Ovary (tissue), 7 donors: ENCODE measurements at regions not wholly inside any gene's neighbourhood (a gene's known extent, or its start where the extent isn't known, plus 50 kb on each side); places are given as distances from the start of the nearest gene placed in this dataset.

ENCODE experiments used
- DNase-seq, 5 donors: peaks; one replicate each; pipeline ENCODE4 v3.0.0-alpha.2; 2019 to 2020
- H3K27ac ChIP-seq, 2 donors: fragments of 200-600 bp; one replicate each; pipeline versions ENCODE4 v1.5.1 to v1.8.0; 2019 to 2022
- H3K27me3 ChIP-seq: fragments of 200-600 bp; one replicate; pipeline ENCODE4 v1.8.0; 2022
- H3K36me3 ChIP-seq: fragments of 200-600 bp; sonication (generic); one replicate; pipeline ENCODE4 v1.5.1; 2019
- H3K4me1 ChIP-seq: one replicate; pipeline ENCODE4 v1.8.1; 2013; ENCODE audit warnings: mild to moderate bottlenecking, moderate library complexity; ENCODE audit not compliant: insufficient read depth
- H3K4me3 ChIP-seq: fragments of 200-600 bp; sonication (generic); one replicate; pipeline ENCODE4 v1.5.1; 2017
- H3K9me3 ChIP-seq, 2 donors: fragments of 200-600 bp in 1 of 2; sonication (generic) in 1 of 2; one replicate each; pipeline versions ENCODE4 v1.5.1 to v1.8.1; 2013 to 2019; ENCODE audit warnings: mild to moderate bottlenecking in 1 of 2, moderate library complexity in 1 of 2
- EP300 ChIP-seq: sonication (generic); formaldehyde crosslinking; IDR thresholded peaks from one replicate; pipeline ENCODE4 v1.6.1; 2017; ENCODE audit warnings: antibody characterized with exemption
- POLR2A ChIP-seq: fragments of 450-650 bp; IDR thresholded peaks from one replicate; pipeline ENCODE4 v1.6.1; 2017; ENCODE audit warnings: antibody characterized with exemption, mild to moderate bottlenecking, moderate library complexity
- WGBS, 3 donors: extraction: QIAGEN DNeasy Blood & Tissue Kit in 1 of 3; methylation state at CpG; one replicate each; pipeline versions ENCODE4 v1.1.5 to v1.1.7; 2013 to 2017; 5-methylcytosine and 5-hydroxymethylcytosine counted together
- intact Hi-C, 4 donors: fragments of 100-400 bp; cut with DNase I; formaldehyde crosslinking; loops; one replicate each; pipeline versions ENCODE4 v1.11.0 to v1.15.1; 2022 to 2023
- TF ChIP-seq, protein P1 (sequence below), 3 donors: fragments of 450-650 bp in 2 of 3; fragments of 200-600 bp in 1 of 3; IDR thresholded peaks; one replicate each; pipeline versions ENCODE4 v1.5.1 to v1.8.0; 2016 to 2022; ENCODE audit warnings: antibody characterized with exemption in 3 of 3, mild to moderate bottlenecking in 1 of 3
- donor health status: DM: no; HTN: no; CAD: no; lungs with moderate emphysema.
- donor health status: DM: no; HTN: no; CAD: no.
- donor health status: Bipolar disorder and iron deficiency.
- donor health status: DM: no; HTN: no; CAD: no.
- donor health status: DM: yes; HTN: yes; CAD: no.

DNA sequence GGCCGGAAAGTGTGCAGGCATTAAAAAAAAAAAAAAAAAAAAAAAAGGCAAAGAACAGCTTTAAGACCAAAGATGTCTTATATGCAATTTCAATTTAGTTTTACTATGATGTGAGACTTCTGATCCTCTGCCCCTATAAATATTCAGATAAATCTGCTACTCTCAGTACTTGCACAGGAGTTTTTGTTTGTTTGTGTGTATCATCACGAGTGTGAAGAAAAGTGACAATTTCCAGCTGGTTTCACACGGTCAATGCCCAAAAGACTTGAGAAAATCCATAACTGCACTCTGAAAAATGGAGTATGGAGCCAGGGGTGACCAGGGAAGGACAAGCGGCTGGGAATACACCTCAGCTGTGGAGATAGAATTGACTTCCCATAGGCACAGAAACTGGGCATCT lies 757.7 kb downstream of the C6orf118 start:
- H3K4me3 ChIP-seq: no peak overlapping the region
- no peaks in the 10 kb centered on the region for H3K36me3 ChIP-seq
- intact Hi-C loops: no loop called here
- no peaks in the 10 kb centered on the region for H3K27me3 ChIP-seq
- no peaks in the 10 kb centered on the region for H3K4me1 ChIP-seq
- no peak overlapping the region for H3K27ac ChIP-seq
- no peaks in the 10 kb centered on the region for H3K9me3 ChIP-seq
- DNase-seq: no peak
- TF ChIP-seq EP300 (no peak), POLR2A (no peak)
- TF ChIP-seq, protein P1, sequence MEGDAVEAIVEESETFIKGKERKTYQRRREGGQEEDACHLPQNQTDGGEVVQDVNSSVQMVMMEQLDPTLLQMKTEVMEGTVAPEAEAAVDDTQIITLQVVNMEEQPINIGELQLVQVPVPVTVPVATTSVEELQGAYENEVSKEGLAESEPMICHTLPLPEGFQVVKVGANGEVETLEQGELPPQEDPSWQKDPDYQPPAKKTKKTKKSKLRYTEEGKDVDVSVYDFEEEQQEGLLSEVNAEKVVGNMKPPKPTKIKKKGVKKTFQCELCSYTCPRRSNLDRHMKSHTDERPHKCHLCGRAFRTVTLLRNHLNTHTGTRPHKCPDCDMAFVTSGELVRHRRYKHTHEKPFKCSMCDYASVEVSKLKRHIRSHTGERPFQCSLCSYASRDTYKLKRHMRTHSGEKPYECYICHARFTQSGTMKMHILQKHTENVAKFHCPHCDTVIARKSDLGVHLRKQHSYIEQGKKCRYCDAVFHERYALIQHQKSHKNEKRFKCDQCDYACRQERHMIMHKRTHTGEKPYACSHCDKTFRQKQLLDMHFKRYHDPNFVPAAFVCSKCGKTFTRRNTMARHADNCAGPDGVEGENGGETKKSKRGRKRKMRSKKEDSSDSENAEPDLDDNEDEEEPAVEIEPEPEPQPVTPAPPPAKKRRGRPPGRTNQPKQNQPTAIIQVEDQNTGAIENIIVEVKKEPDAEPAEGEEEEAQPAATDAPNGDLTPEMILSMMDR (IDR thresholded peaks at IDR 0.05): no peak
- WGBS, 3 donors: 71 to 79% (median 73%) methylated on average over 4 of the region's 4 CpGs

DNA sequence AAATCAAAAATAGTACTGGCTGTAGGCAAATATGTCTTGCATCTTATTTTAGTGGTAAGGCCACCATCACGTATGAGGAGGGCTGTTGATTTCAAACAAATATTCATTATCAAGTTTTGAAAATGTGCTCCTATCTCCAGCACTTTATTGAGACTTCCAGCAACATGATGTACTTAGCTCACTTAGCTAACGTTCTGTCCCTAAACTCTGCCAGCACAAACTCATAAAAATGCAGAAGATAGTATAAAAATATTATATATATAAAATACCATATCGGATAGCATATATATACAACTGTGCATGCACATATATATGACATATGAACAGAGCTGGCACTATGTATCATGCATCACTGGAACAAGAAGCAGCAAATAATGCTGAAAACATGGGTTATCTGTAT lies 762.3 kb downstream of the C6orf118 start:
- Histone ChIP-seq H3K27ac (no peak overlapping the region), H3K36me3 (no peaks in the 10 kb centered on the region), H3K4me3 (no peak overlapping the region), H3K9me3 (no peaks in the 10 kb centered on the region), H3K4me1 (no peaks in the 10 kb centered on the region), H3K27me3 (no peaks in the 10 kb centered on the region)
- DNase-seq: no peak
- no peak for TF ChIP-seq POLR2A
- TF ChIP-seq EP300: no peak
- TF ChIP-seq, protein P1 (IDR thresholded peaks at IDR 0.05): no peak
- intact Hi-C loops: no loop called here
- 56 to 66% (median 58%) methylated on average over 3 of the region's 3 CpGs for WGBS, 3 donors

DNA sequence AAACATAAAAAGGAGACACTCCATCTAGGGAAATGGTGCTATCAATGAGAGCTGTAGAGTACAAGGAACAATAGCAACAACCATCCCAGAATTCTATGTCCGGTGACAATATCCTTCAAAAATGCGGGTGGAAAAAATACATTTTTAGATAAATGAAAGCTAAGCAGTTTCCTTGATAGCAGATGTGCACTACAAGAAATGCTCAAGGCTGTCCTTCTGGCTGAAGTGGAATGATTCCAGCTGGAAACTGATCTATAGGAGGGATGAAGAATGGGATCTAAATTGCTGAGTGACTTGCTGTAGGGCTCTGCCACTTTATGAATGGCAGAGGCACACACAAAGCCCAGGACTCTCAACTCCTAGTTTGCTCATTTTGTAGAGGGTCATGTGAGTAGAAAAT lies 763.1 kb downstream of the C6orf118 start:
- H3K9me3 ChIP-seq: no peaks in the 10 kb centered on the region
- no peak overlapping the region for H3K4me3 ChIP-seq
- H3K27me3 ChIP-seq: no peaks in the 10 kb centered on the region
- intact Hi-C loops: no loop called here
- H3K36me3 ChIP-seq: no peaks in the 10 kb centered on the region
- TF ChIP-seq POLR2A (no peak), EP300 (no peak)
- TF ChIP-seq, protein P1 (IDR thresholded peaks at IDR 0.05): no peak
- H3K27ac ChIP-seq: no peak overlapping the region
- WGBS, 3 donors: 10 to 18% (median 12%) methylated on average over 2 of the region's 2 CpGs
- DNase-seq: no peak
- H3K4me1 ChIP-seq: no peaks in the 10 kb centered on the region

GRCh38 chr6:164534070-164534766 lies 775.2 kb downstream of the C6orf118 start:
- H3K9me3 ChIP-seq: no peaks in the 10 kb centered on the region
- intact Hi-C loops: no loop called here
- H3K36me3 ChIP-seq: no peaks in the 10 kb centered on the region
- H3K27ac ChIP-seq: no peak overlapping the region
- no peak overlapping the region for H3K4me3 ChIP-seq
- no peaks in the 10 kb centered on the region for H3K4me1 ChIP-seq
- WGBS, 3 donors: 83 to 92% (median 88%) methylated on average over 10 of the region's 10 CpGs
- TF ChIP-seq POLR2A (no peak), EP300 (no peak)
- TF ChIP-seq, protein P1 (IDR thresholded peaks at IDR 0.05): no peak
- H3K27me3 ChIP-seq: no peaks in the 10 kb centered on the region
- no peak for DNase-seq
